Osteoblast (primary cell): ENCODE measurements at regions not wholly inside any gene's neighbourhood (a gene's known extent, or its start where the extent isn't known, plus 50 kb on each side); places are given as distances from the start of the nearest gene placed in this dataset.

ENCODE experiments used
- DNase-seq: peaks from one replicate; pipeline ENCODE4 v3.0.0; 2011; ENCODE audit warnings: low spot score, mixed read lengths; ENCODE audit not compliant: insufficient read length; ENCODE audit errors: missing footprints
- H2AFZ ChIP-seq: 2 replicates; pipeline ENCODE4 v1.6.0; 2011; ENCODE audit warnings: mild to moderate bottlenecking, low read length
- H3K27ac ChIP-seq: 2 replicates; pipeline ENCODE4 v1.5.1; 2011; ENCODE audit warnings: mild to moderate bottlenecking, low read depth, low read length, moderate library complexity
- H3K27me3 ChIP-seq: 2 replicates; pipeline ENCODE4 v1.6.0; 2012; ENCODE audit warnings: mild to moderate bottlenecking, control low read depth, inconsistent platforms, low read length, moderate library complexity; ENCODE audit not compliant: insufficient read depth
- H3K36me3 ChIP-seq: 2 replicates; pipeline ENCODE4 v1.5.1; 2011; ENCODE audit warnings: mild to moderate bottlenecking, low read length, control low read depth, moderate library complexity; ENCODE audit not compliant: insufficient read depth
- H3K4me1 ChIP-seq: 2 replicates; pipeline ENCODE4 v1.5.1; 2011; ENCODE audit warnings: mild to moderate bottlenecking, low read length, control low read depth, moderate library complexity; ENCODE audit not compliant: insufficient read depth
- H3K4me2 ChIP-seq: 2 replicates; pipeline ENCODE4 v1.6.0; 2011; ENCODE audit warnings: mild to moderate bottlenecking, low read length; ENCODE audit not compliant: insufficient read depth
- H3K4me3 ChIP-seq: fragments of 200-600 bp; sonication (generic); 3 replicates; pipeline ENCODE4 v1.5.1; 2012; ENCODE audit warnings: mild to moderate bottlenecking, low read length, inconsistent platforms; ENCODE audit not compliant: insufficient read depth
- H3K79me2 ChIP-seq: 2 replicates; pipeline ENCODE4 v1.6.0; 2012; ENCODE audit warnings: mild to moderate bottlenecking, low read length, control low read depth, inconsistent platforms; ENCODE audit not compliant: insufficient read depth
- H3K9me3 ChIP-seq: 2 replicates; pipeline ENCODE4 v1.5.1; 2011; ENCODE audit warnings: low read depth, low read length, control low read depth
- H4K20me1 ChIP-seq: 2 replicates; pipeline ENCODE4 v1.6.0; 2012; ENCODE audit warnings: mild to moderate bottlenecking, low read length, control low read depth; ENCODE audit not compliant: insufficient read depth
- TF ChIP-seq, protein P1 (sequence below): IDR thresholded peaks from 2 replicates; pipeline ENCODE4 v1.5.1; 2011; ENCODE audit warnings: mild to moderate bottlenecking, low read depth, low read length, moderate library complexity; ENCODE audit errors: extremely low read depth

DNA sequence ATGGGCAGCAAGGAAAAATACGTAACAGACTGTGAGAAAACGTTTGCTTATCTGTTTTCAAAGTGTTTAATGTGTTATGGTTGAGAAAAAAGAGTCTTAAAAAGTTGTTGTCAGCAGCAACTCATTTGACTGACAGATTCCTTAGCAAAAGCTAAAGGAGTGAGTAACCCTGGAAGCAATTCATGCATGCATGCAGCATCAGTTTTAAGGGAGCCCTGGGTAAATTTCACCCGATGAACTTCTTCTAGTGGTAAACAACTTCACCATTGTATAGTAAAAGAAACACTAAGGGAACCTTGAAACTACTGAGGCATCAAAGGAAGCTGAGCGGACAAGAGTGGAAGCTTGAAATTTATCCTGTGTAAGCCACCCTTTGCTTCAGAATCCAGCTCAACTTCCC is 583.2 kb upstream of the INTU start:
- Histone ChIP-seq H3K27me3 (no peaks in the 10 kb centered on the region), H3K4me1 (peaks cover 4% of the 10 kb centered on the region), H4K20me1 (no peaks in the 10 kb centered on the region), H3K36me3 (no peaks in the 10 kb centered on the region), H3K4me2 (no peak overlapping the region), H3K9me3 (no peaks in the 10 kb centered on the region), H2AFZ (no peak overlapping the region), H3K79me2 (no peaks in the 10 kb centered on the region), H3K4me3 (no peak overlapping the region), H3K27ac (no peak overlapping the region)
- TF ChIP-seq, protein P1, sequence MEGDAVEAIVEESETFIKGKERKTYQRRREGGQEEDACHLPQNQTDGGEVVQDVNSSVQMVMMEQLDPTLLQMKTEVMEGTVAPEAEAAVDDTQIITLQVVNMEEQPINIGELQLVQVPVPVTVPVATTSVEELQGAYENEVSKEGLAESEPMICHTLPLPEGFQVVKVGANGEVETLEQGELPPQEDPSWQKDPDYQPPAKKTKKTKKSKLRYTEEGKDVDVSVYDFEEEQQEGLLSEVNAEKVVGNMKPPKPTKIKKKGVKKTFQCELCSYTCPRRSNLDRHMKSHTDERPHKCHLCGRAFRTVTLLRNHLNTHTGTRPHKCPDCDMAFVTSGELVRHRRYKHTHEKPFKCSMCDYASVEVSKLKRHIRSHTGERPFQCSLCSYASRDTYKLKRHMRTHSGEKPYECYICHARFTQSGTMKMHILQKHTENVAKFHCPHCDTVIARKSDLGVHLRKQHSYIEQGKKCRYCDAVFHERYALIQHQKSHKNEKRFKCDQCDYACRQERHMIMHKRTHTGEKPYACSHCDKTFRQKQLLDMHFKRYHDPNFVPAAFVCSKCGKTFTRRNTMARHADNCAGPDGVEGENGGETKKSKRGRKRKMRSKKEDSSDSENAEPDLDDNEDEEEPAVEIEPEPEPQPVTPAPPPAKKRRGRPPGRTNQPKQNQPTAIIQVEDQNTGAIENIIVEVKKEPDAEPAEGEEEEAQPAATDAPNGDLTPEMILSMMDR, result no peak
- no peak for DNase-seq

DNA sequence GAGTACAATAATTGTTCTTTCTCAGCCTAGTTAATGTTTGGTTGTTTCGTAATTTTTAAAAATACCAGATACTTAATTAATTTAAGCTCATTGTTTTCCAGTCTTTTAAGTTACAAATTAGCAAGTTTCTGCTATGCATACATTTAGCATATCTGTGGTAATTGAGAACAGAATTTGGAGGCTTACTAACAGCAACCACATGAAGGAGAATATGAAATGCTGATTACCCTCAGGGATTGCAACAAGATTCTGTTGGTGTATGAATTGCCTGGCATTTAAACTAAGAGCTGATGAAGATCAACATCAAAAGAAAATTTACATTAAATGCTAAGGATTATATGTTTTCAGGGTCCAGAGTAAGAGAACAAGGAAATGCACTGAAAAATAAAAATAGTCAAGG is 580.0 kb upstream of the INTU start:
- Histone ChIP-seq H3K9me3 (no peaks in the 10 kb centered on the region), H3K4me2 (no peak overlapping the region), H4K20me1 (no peaks in the 10 kb centered on the region), H3K27me3 (no peaks in the 10 kb centered on the region), H3K79me2 (no peaks in the 10 kb centered on the region), H3K4me3 (no peak overlapping the region), H3K36me3 (no peaks in the 10 kb centered on the region), H2AFZ (no peak overlapping the region), H3K27ac (no peak overlapping the region), H3K4me1 (no peaks in the 10 kb centered on the region)
- TF ChIP-seq, protein P1, result no peak
- DNase-seq, result no peak

DNA sequence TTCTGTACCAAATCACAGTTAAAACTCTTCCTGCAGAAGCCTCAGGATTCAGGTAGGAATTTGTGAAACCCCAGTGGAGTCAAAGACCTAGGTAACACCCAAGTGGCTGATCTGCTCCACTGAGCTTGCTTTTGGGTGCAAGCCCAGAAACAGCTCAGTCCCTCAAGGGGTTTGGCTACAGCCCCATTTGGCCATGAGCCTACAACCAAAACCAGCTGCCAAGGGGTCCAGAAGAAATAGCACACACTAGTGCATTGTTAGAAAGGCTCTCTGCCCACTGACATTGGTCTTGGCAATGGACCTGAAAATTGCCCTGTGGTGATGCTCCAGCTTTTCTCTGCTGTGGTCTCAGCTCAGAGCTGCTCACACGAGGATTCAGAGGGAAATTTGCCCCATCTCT is 577.4 kb upstream of the INTU start:
- Histone ChIP-seq H3K27ac (no peak overlapping the region), H3K9me3 (no peaks in the 10 kb centered on the region), H4K20me1 (no peaks in the 10 kb centered on the region), H3K36me3 (no peaks in the 10 kb centered on the region), H3K79me2 (no peaks in the 10 kb centered on the region), H3K4me1 (no peaks in the 10 kb centered on the region), H3K4me2 (no peak overlapping the region), H2AFZ (no peak overlapping the region), H3K4me3 (no peak overlapping the region), H3K27me3 (no peaks in the 10 kb centered on the region)
- DNase-seq, result no peak
- TF ChIP-seq, protein P1, result no peak

DNA sequence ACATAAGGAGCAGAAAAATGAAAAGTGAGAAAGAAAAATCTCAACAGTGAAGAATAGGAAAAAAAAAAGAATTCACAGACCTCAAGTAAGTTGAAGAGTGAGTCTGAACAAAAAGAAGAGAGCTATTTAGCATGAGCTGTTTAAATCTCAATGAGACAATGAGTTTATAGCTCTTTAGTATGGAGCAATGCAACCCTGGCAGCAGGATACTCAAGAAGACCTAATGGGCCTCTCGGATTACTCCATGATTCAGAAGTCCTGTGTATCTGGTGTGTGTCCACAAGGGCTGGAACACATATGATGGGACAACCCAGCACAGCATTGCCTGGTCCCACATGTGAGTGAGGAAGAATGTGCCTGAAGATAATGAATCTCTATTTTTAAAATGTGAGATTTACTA is 563.1 kb upstream of the INTU start:
- Histone ChIP-seq H3K4me3 (no peak overlapping the region), H3K4me2 (no peak overlapping the region)
- DNase-seq, result no peak

More for the DNA sequence above, 563.1 kb upstream of the INTU start:
- TF ChIP-seq, protein P1, result no peak
- Histone ChIP-seq H3K27me3 (no peaks in the 10 kb centered on the region), H3K4me1 (no peaks in the 10 kb centered on the region), H3K9me3 (no peaks in the 10 kb centered on the region), H3K79me2 (no peaks in the 10 kb centered on the region), H2AFZ (no peak overlapping the region), H3K27ac (no peak overlapping the region), H4K20me1 (no peaks in the 10 kb centered on the region), H3K36me3 (no peaks in the 10 kb centered on the region)
